CD4-positive, alpha-beta T cell treated with Interleukin-17A for 1 hour (primary cell): ENCODE measurements at regions not wholly inside any gene's neighbourhood (a gene's known extent, or its start where the extent isn't known, plus 50 kb on each side); places are given as distances from the start of the nearest gene placed in this dataset.
"Not testable (repeated sequence)": the region's sequence is repeated elsewhere in the genome, so short reads cannot be mapped to it uniquely, and the experiment has no call there.

ENCODE experiments used
- DNase-seq: peaks from one replicate; pipeline ENCODE4 v3.0.0-alpha.2; 2020

- DNase-seq = no peak
Measured at GRCh38 chr9:15113288-15113687, 193.7 kb downstream of the TTC39B start.

GRCh38 chr9:15111071-15111470 lies 195.9 kb downstream of the TTC39B start:
- DNase-seq = no peak

- peak; percentile 58 for DNase-seq
Measured at GRCh38 chr9:15104826-15105420, 194.7 kb upstream of the FREM1 start.

GRCh38 chr9:15103290-15103689 lies 193.1 kb upstream of the FREM1 start:
- no peak for DNase-seq

GRCh38 chr9:15101095-15101494 lies 190.9 kb upstream of the FREM1 start:
- DNase-seq = no peak

- no peak for DNase-seq
Measured at GRCh38 chr9:15100571-15100970, 190.3 kb upstream of the FREM1 start.

GRCh38 chr9:15096972-15097371 lies 186.7 kb upstream of the FREM1 start:
- DNase-seq = no peak

GRCh38 chr9:15086778-15087324 lies 176.6 kb upstream of the FREM1 start:
- DNase-seq = no peak

GRCh38 chr9:15086156-15086763 lies 176.0 kb upstream of the FREM1 start:
- no peak for DNase-seq

GRCh38 chr9:15081021-15081753 lies 171.0 kb upstream of the FREM1 start:
- no peak for DNase-seq

- no peak for DNase-seq
Measured at GRCh38 chr9:15080401-15080800, 170.2 kb upstream of the FREM1 start.

- no peak for DNase-seq
Measured at GRCh38 chr9:15079989-15080388, 169.8 kb upstream of the FREM1 start.

- DNase-seq = no peak
Measured at GRCh38 chr9:15077946-15078729, 167.9 kb upstream of the FREM1 start.

- DNase-seq = no peak
Measured at GRCh38 chr9:15073620-15074019, 163.4 kb upstream of the FREM1 start.

GRCh38 chr9:15070716-15071115 lies 160.5 kb upstream of the FREM1 start:
- DNase-seq = no peak

GRCh38 chr9:15069106-15069505 lies 158.9 kb upstream of the FREM1 start:
- no peak for DNase-seq

GRCh38 chr9:15068261-15068660 lies 158.0 kb upstream of the FREM1 start:
- DNase-seq = no peak

GRCh38 chr9:15059003-15059402 lies 148.8 kb upstream of the FREM1 start:
- DNase-seq = no peak

- DNase-seq = no peak
Measured at GRCh38 chr9:15058236-15058635, 148.0 kb upstream of the FREM1 start.

- DNase-seq = not testable (repeated sequence)
Measured at GRCh38 chr9:15055284-15055683, 145.1 kb upstream of the FREM1 start.

- no peak for DNase-seq
Measured at GRCh38 chr9:15048772-15049171, 138.5 kb upstream of the FREM1 start.

GRCh38 chr9:15047028-15047551 lies 136.9 kb upstream of the FREM1 start:
- DNase-seq = no peak

- DNase-seq = no peak
Measured at GRCh38 chr9:15033316-15033715, 123.1 kb upstream of the FREM1 start.
